Breast epithelium (tissue), 4 donors: ENCODE measurements at regions not wholly inside any gene's neighbourhood (a gene's known extent, or its start where the extent isn't known, plus 50 kb on each side); places are given as distances from the start of the nearest gene placed in this dataset.

Experiments
- DNase-seq, 2 donors: peaks; one replicate each; pipeline ENCODE4 v3.0.0-alpha.2; 2019; ENCODE audit warnings: low spot score in 2 of 2
- H3K27ac ChIP-seq, 2 donors: fragments of 200-600 bp; sonication (generic) in 1 of 2; one replicate each; pipeline ENCODE4 v1.5.1; 2016 to 2019; ENCODE audit warnings: mild to moderate bottlenecking in 1 of 2
- H3K27me3 ChIP-seq, 2 donors: fragments of 200-600 bp; sonication (generic) in 1 of 2; one replicate each; pipeline versions ENCODE4 v1.5.1 to v1.6.0; 2017 to 2019; ENCODE audit warnings: control low read depth in 1 of 2, mild to moderate bottlenecking in 1 of 2
- H3K36me3 ChIP-seq: fragments of 200-600 bp; one replicate; pipeline ENCODE4 v1.5.1; 2019
- H3K4me1 ChIP-seq, 2 donors: fragments of 200-600 bp; sonication (generic); one replicate each; pipeline ENCODE4 v1.5.1; 2016 to 2019; ENCODE audit warnings: control low read depth in 1 of 2
- H3K4me3 ChIP-seq, 3 donors: fragments of 200-600 bp; sonication (generic); 1 replicate in 2 of 3; 2 replicates in 1 of 3; pipeline ENCODE4 v1.5.1; 2016 to 2019; ENCODE audit warnings: mild to moderate bottlenecking in 3 of 3, moderate library complexity in 2 of 3
- H3K9me3 ChIP-seq, 2 donors: fragments of 200-600 bp; sonication (generic) in 1 of 2; one replicate each; pipeline ENCODE4 v1.5.1; 2016 to 2019; ENCODE audit warnings: control low read depth in 1 of 2
- CTCF ChIP-seq, 3 donors: fragments of 450-650 bp; IDR thresholded peaks; one replicate each; pipeline ENCODE4 v1.5.1; 2016 to 2017; ENCODE audit warnings: antibody characterized with exemption in 3 of 3, mild to moderate bottlenecking in 3 of 3, moderate library complexity in 3 of 3
- POLR2A ChIP-seq: fragments of 450-650 bp; IDR thresholded peaks from one replicate; pipeline ENCODE4 v1.6.1; 2016; ENCODE audit warnings: antibody characterized with exemption, mild to moderate bottlenecking, moderate library complexity
- POLR2AphosphoS5 ChIP-seq, 3 donors: sonication (generic); formaldehyde crosslinking; IDR thresholded peaks; one replicate each; pipeline ENCODE4 v1.6.1; 2017; ENCODE audit warnings: antibody characterized with exemption in 3 of 3
- intact Hi-C: fragments of 100-400 bp; cut with DNase I; formaldehyde crosslinking; loops from one replicate; pipeline ENCODE4 v1.15.1; 2023; ENCODE audit warnings: low total_unique reads

GRCh38 chr15:26477044-26477443, 295.8 kb downstream of the GABRB3 start:
- Histone ChIP-seq H3K36me3 (no peaks in the 10 kb centered on the region), H3K27ac (no peak overlapping the region), H3K27me3 (no peaks in the 10 kb centered on the region), H3K9me3 (peaks cover 4 to 14% of the 10 kb centered on the region in 2 donors), H3K4me3 (no peak overlapping the region), H3K4me1 (no peaks in the 10 kb centered on the region)
- intact Hi-C loops, result no loop called here
- no peak for DNase-seq
- TF ChIP-seq POLR2A (no peak), CTCF (IDR thresholded peaks at IDR 0.05) (no peak), POLR2AphosphoS5 (IDR thresholded peaks at IDR 0.05) (no peak)

GRCh38 chr15:26475554-26475953, 297.3 kb downstream of the GABRB3 start:
- Histone ChIP-seq H3K27me3 (no peaks in the 10 kb centered on the region), H3K4me3 (no peak overlapping the region), H3K27ac (no peak overlapping the region), H3K9me3 (peaks cover 4 to 14% of the 10 kb centered on the region in 2 donors), H3K4me1 (no peaks in the 10 kb centered on the region), H3K36me3 (no peaks in the 10 kb centered on the region)
- DNase-seq, result no peak
- intact Hi-C loops, result no loop called here
- no peak for TF ChIP-seq POLR2A
- no peak for TF ChIP-seq POLR2AphosphoS5 (IDR thresholded peaks at IDR 0.05)
- no peak for TF ChIP-seq CTCF (IDR thresholded peaks at IDR 0.05)

GRCh38 chr15:26472661-26473060, 300.2 kb downstream of the GABRB3 start:
- H3K27me3 ChIP-seq, result no peaks in the 10 kb centered on the region
- no peaks in the 10 kb centered on the region for H3K36me3 ChIP-seq
- H3K4me3 ChIP-seq, result no peak overlapping the region
- no peaks in the 10 kb centered on the region for H3K4me1 ChIP-seq
- no peak for DNase-seq
- peaks cover 4 to 16% of the 10 kb centered on the region in 2 donors for H3K9me3 ChIP-seq
- no peak overlapping the region for H3K27ac ChIP-seq
- intact Hi-C loops, result no loop called here
- no peak for TF ChIP-seq CTCF (IDR thresholded peaks at IDR 0.05)
- no peak for TF ChIP-seq POLR2A
- no peak for TF ChIP-seq POLR2AphosphoS5 (IDR thresholded peaks at IDR 0.05)

- H3K4me3 ChIP-seq, result no peak overlapping the region
- no peaks in the 10 kb centered on the region for H3K27me3 ChIP-seq
- H3K9me3 ChIP-seq, result peaks cover 7 to 42% of the 10 kb centered on the region in 2 donors
- no peaks in the 10 kb centered on the region for H3K4me1 ChIP-seq
- no peaks in the 10 kb centered on the region for H3K36me3 ChIP-seq
- no peak for TF ChIP-seq CTCF (IDR thresholded peaks at IDR 0.05)
- TF ChIP-seq POLR2A, result no peak
- no peak for TF ChIP-seq POLR2AphosphoS5 (IDR thresholded peaks at IDR 0.05)
- intact Hi-C loops, result no loop called here
- no peak for DNase-seq
- H3K27ac ChIP-seq, result no peak overlapping the region
Measured at GRCh38 chr15:26461847-26462608, 310.8 kb downstream of the GABRB3 start.

- Histone ChIP-seq H3K36me3 (no peaks in the 10 kb centered on the region), H3K27me3 (no peaks in the 10 kb centered on the region), H3K27ac (no peak overlapping the region), H3K9me3 (peaks cover 12 to 41% of the 10 kb centered on the region in 2 donors), H3K4me3 (no peak overlapping the region), H3K4me1 (no peaks in the 10 kb centered on the region)
- TF ChIP-seq POLR2A (no peak), POLR2AphosphoS5 (IDR thresholded peaks at IDR 0.05) (no peak)
- no peak for DNase-seq
- intact Hi-C loops, result no loop called here
Measured at GRCh38 chr15:26460165-26460564, 312.7 kb downstream of the GABRB3 start.
